GM13976 (cell line): ENCODE measurements at regions not wholly inside any gene's neighbourhood (a gene's known extent, or its start where the extent isn't known, plus 50 kb on each side); places are given as distances from the start of the nearest gene placed in this dataset.

Experiments used
- DNase-seq: peaks from one replicate; pipeline ENCODE4 v3.0.0; 2012; ENCODE audit warnings: low spot score
- CTCF ChIP-seq: IDR thresholded peaks from 2 replicates; pipeline ENCODE4 v1.5.1; 2012; ENCODE audit warnings: borderline replicate concordance, mild to moderate bottlenecking; ENCODE audit not compliant: insufficient read depth; ENCODE audit errors: extremely low read depth, missing control alignments, control extremely low read depth
- in situ Hi-C: fragments of 300-500 bp; cut with MboI; formaldehyde crosslinking; loops from one replicate; pipeline ENCODE4 v1.12.0; 2022; ENCODE audit warnings: low sequenced_read_pairs, mixed read lengths, inconsistent platforms; ENCODE audit not compliant: unreplicated experiment

GRCh38 chr22:48181263-48181955 is 1419.0 kb downstream of the TBC1D22A start:
- TF ChIP-seq CTCF, result no peak
- in situ Hi-C loops, result no loop called here
- no peak for DNase-seq

GRCh38 chr22:48180631-48181030 is 1418.2 kb downstream of the TBC1D22A start:
- TF ChIP-seq CTCF, result no peak
- in situ Hi-C loops, result no loop called here
- no peak for DNase-seq

- DNase-seq, result no peak
- TF ChIP-seq CTCF, result no peak
- in situ Hi-C loops, result no loop called here
Observed at GRCh38 chr22:48179571-48180546, 1417.4 kb downstream of the TBC1D22A start.

- no peak for TF ChIP-seq CTCF
- in situ Hi-C loops, result no loop called here
- no peak for DNase-seq
Observed at GRCh38 chr22:48178536-48178935, 1416.1 kb downstream of the TBC1D22A start.

GRCh38 chr22:48177631-48178030 is 1415.2 kb downstream of the TBC1D22A start:
- in situ Hi-C loops, result no loop called here
- TF ChIP-seq CTCF, result no peak
- DNase-seq, result no peak

GRCh38 chr22:48175721-48176120 is 1413.3 kb downstream of the TBC1D22A start:
- DNase-seq, result no peak
- no peak for TF ChIP-seq CTCF
- in situ Hi-C loops, result no loop called here
